Hepatocyte (in vitro differentiated cells): ENCODE measurements at regions not wholly inside any gene's neighbourhood (a gene's known extent, or its start where the extent isn't known, plus 50 kb on each side); places are given as distances from the start of the nearest gene placed in this dataset.

Experiments used
- CTCF ChIP-seq: fragments of 200-600 bp; sonication (generic); IDR thresholded peaks from 2 replicates; pipeline ENCODE4 v1.5.1; 2016; ENCODE audit warnings: antibody characterized with exemption, mild to moderate bottlenecking; ENCODE audit not compliant: poor library complexity
- EZH2 ChIP-seq: fragments of 200-600 bp; sonication (generic); IDR thresholded peaks from 2 replicates; pipeline ENCODE4 v1.6.1; 2016; ENCODE audit warnings: antibody characterized with exemption, mild to moderate bottlenecking, borderline replicate concordance
- EZH2phosphoT487 ChIP-seq: fragments of 200-600 bp; sonication (generic); IDR thresholded peaks from one replicate; pipeline ENCODE4 v1.6.1; 2018; ENCODE audit warnings: antibody characterized with exemption, mild to moderate bottlenecking, low read depth, moderate library complexity; ENCODE audit not compliant: unreplicated experiment, severe bottlenecking

- TF ChIP-seq EZH2 (no peak), EZH2phosphoT487 (no peak), CTCF (no peak)
These were observed 145.3 kb downstream of the FAM83B start for GRCh38 chr6:54991761-54992330.
